ENCODE measurements at regions not wholly inside any gene's neighbourhood (a gene's known extent, or its start where the extent isn't known, plus 50 kb on each side); places are given as distances from the start of the nearest gene placed in this dataset.

- TF ChIP-seq ZNF592 (IDR thresholded peaks at IDR 0.05): no peak
- TF ChIP-seq PBX3 (IDR thresholded peaks at IDR 0.05; ENCODE audit: insufficient replicate concordance, low read depth, low read length): no peak
- TF ChIP-seq SIN3A (IDR thresholded peaks at IDR 0.05; ENCODE audit: low read depth, low read length): no peak
Measured at GRCh38 chr1:106814418-106814817, 242.1 kb upstream of the PRMT6 start (continued).

- H4K20me1 ChIP-seq (ENCODE audit: control insufficient read depth, insufficient read depth): no peaks in the 10 kb centered on the region
- intact Hi-C loops (cut with micrococcal nuclease; ENCODE audit: unreplicated experiment): no loop called here
- no peak overlapping the region for H3K9ac ChIP-seq (ENCODE audit: control insufficient read depth, insufficient read depth, low read length)
- RAD21 ChIA-PET (ENCODE audit: unreplicated experiment): no interaction called here
- CTCF ChIA-PET: interaction anchor here (0.8 kb wide), 1 partner anchor 11 kb away, joined by 3 read pairs; no protein-coding TSS in a partner anchor
- SMC1A ChIA-PET (ENCODE audit: uncharacterized antibody, unreplicated experiment): interaction anchor here (2.1 kb wide), 1 partner anchor 10 kb away, joined by 5 read pairs; no protein-coding TSS in a partner anchor
- DNase-seq (ENCODE audit: low read depth, low spot score) (no peak), FAIRE-seq (no peak), ATAC-seq (no peak)
- in situ Hi-C loops (cut with MboI): no loop called here
- H2AFZ ChIP-seq (ENCODE audit: control insufficient read depth, low read depth, low read length): no peak overlapping the region
- no peaks in the 10 kb centered on the region for H3K36me3 ChIP-seq (ENCODE audit: control insufficient read depth in 2 of 2, insufficient read depth in 2 of 2, low read length in 1 of 2)
- no peak overlapping the region for H3K4me2 ChIP-seq (ENCODE audit: control insufficient read depth, insufficient read depth)
- H3K27me3 ChIP-seq (replicated peaks in 1 of 2; ENCODE audit: control insufficient read depth in 2 of 2, insufficient read depth in 2 of 2, low read length in 1 of 2): no peaks in the 10 kb centered on the region
- no peak overlapping the region for H3K27ac ChIP-seq (ENCODE audit: control insufficient read depth, insufficient read depth)
- 0% methylated on average over 1 of the region's 1 CpG for WGBS (ENCODE audit: insufficient coverage, insufficient replicate concordance, low lambda C conversion rate, missing lambda C conversion rate)
- H3K4me3 ChIP-seq: no peak overlapping the region
- no TSS peak for BruUV-seq (replicated peaks)
- TF ChIP-seq TCF3 (IDR thresholded peaks at IDR 0.05; ENCODE audit: borderline replicate concordance, insufficient read depth, low read depth, low read length) (no peak), RFX5 (IDR thresholded peaks at IDR 0.05; ENCODE audit: low read depth, low read length) (no peak), TCF12 (IDR thresholded peaks at IDR 0.05; ENCODE audit: low read depth, low read length) (no peak), BCL3 (IDR thresholded peaks at IDR 0.05; ENCODE audit: borderline replicate concordance, insufficient read depth, low read depth, low read length, poor library complexity, severe bottlenecking) (no peak), FOS (IDR thresholded peaks at IDR 0.05; ENCODE audit: borderline replicate concordance, extremely low read depth, insufficient read length) (no peak), CHD2 (IDR thresholded peaks at IDR 0.05; ENCODE audit: borderline replicate concordance, low read depth, low read length) (no peak), RCOR1 (conservative IDR thresholded peaks at IDR 0.05; ENCODE audit: low read depth, low read length) (no peak), MEF2B (IDR thresholded peaks at IDR 0.05; ENCODE audit: partially characterized antibody, poor library complexity, severe bottlenecking) (no peak), POLR2AphosphoS5 (IDR thresholded peaks at IDR 0.05; ENCODE audit: low read length) (no peak), DPF2 (IDR thresholded peaks at IDR 0.05) (no peak), SMARCA5 (IDR thresholded peaks at IDR 0.05) (no peak), FOXK2 (IDR thresholded peaks at IDR 0.05) (no peak), NKRF (conservative IDR thresholded peaks at IDR 0.05) (no peak)
- H3K4me1 ChIP-seq (ENCODE audit: control insufficient read depth, insufficient read depth, low read length): no peaks in the 10 kb centered on the region
- POLR2A ChIA-PET: no interaction called here
- H3K79me2 ChIP-seq (ENCODE audit: control insufficient read depth, insufficient read depth, low read length): no peaks in the 10 kb centered on the region
- H3K9me3 ChIP-seq (replicated peaks; ENCODE audit: control insufficient read depth, insufficient read depth, low read length): no peaks in the 10 kb centered on the region
Measured at GRCh38 chr1:106817575-106817974, 238.9 kb upstream of the PRMT6 start.

Data from GM12878 (cell line).